K562 (cell line): ENCODE measurements at regions not wholly inside any gene's neighbourhood (a gene's known extent, or its start where the extent isn't known, plus 50 kb on each side); places are given as distances from the start of the nearest gene placed in this dataset.

Source experiments
- BCOR ChIP-seq: fragments of 450-650 bp; IDR thresholded peaks from 2 replicates; pipeline ENCODE4 v1.6.1; 2016
- ZNF586 ChIP-seq: fragments of 450-650 bp; formaldehyde crosslinking; conservative IDR thresholded peaks from 2 replicates; pipeline ENCODE4 v1.4.0; 2020; ENCODE audit warnings: mild to moderate bottlenecking, moderate library complexity
- ZNF785 ChIP-seq: fragments of 250-450 bp; sonication (Bioruptor Pico); IDR thresholded peaks from 2 replicates; pipeline ENCODE4 v1.4.0; 2020; ENCODE audit warnings: mild to moderate bottlenecking
- TF ChIP-seq, protein P1 (sequence below): fragments of 200-600 bp; sonication (generic); IDR thresholded peaks from one replicate; pipeline ENCODE4 v1.6.1; 2012; ENCODE audit warnings: mild to moderate bottlenecking, low read depth, low read length, inconsistent platforms

DNA sequence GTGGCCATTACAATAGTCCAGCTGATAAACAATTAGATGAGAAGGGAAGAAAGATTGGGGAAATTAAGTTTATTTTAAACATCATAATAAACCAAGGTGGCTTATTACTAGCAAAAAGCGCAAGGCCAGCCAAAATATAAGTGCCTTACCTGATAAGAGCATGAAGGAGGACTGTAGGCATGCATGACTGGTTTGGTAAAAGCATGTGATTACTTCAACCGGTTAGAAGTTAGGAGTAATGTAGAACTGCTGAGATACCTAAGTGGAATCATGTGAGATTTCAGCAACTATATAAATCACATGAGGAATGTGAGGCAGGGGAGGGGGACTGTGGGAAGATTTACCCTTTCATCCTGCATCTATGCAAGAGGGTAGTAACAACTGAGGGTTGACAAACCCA is 59.7 kb upstream of the CCDC196 start (continued):
- TF ChIP-seq, protein P1, sequence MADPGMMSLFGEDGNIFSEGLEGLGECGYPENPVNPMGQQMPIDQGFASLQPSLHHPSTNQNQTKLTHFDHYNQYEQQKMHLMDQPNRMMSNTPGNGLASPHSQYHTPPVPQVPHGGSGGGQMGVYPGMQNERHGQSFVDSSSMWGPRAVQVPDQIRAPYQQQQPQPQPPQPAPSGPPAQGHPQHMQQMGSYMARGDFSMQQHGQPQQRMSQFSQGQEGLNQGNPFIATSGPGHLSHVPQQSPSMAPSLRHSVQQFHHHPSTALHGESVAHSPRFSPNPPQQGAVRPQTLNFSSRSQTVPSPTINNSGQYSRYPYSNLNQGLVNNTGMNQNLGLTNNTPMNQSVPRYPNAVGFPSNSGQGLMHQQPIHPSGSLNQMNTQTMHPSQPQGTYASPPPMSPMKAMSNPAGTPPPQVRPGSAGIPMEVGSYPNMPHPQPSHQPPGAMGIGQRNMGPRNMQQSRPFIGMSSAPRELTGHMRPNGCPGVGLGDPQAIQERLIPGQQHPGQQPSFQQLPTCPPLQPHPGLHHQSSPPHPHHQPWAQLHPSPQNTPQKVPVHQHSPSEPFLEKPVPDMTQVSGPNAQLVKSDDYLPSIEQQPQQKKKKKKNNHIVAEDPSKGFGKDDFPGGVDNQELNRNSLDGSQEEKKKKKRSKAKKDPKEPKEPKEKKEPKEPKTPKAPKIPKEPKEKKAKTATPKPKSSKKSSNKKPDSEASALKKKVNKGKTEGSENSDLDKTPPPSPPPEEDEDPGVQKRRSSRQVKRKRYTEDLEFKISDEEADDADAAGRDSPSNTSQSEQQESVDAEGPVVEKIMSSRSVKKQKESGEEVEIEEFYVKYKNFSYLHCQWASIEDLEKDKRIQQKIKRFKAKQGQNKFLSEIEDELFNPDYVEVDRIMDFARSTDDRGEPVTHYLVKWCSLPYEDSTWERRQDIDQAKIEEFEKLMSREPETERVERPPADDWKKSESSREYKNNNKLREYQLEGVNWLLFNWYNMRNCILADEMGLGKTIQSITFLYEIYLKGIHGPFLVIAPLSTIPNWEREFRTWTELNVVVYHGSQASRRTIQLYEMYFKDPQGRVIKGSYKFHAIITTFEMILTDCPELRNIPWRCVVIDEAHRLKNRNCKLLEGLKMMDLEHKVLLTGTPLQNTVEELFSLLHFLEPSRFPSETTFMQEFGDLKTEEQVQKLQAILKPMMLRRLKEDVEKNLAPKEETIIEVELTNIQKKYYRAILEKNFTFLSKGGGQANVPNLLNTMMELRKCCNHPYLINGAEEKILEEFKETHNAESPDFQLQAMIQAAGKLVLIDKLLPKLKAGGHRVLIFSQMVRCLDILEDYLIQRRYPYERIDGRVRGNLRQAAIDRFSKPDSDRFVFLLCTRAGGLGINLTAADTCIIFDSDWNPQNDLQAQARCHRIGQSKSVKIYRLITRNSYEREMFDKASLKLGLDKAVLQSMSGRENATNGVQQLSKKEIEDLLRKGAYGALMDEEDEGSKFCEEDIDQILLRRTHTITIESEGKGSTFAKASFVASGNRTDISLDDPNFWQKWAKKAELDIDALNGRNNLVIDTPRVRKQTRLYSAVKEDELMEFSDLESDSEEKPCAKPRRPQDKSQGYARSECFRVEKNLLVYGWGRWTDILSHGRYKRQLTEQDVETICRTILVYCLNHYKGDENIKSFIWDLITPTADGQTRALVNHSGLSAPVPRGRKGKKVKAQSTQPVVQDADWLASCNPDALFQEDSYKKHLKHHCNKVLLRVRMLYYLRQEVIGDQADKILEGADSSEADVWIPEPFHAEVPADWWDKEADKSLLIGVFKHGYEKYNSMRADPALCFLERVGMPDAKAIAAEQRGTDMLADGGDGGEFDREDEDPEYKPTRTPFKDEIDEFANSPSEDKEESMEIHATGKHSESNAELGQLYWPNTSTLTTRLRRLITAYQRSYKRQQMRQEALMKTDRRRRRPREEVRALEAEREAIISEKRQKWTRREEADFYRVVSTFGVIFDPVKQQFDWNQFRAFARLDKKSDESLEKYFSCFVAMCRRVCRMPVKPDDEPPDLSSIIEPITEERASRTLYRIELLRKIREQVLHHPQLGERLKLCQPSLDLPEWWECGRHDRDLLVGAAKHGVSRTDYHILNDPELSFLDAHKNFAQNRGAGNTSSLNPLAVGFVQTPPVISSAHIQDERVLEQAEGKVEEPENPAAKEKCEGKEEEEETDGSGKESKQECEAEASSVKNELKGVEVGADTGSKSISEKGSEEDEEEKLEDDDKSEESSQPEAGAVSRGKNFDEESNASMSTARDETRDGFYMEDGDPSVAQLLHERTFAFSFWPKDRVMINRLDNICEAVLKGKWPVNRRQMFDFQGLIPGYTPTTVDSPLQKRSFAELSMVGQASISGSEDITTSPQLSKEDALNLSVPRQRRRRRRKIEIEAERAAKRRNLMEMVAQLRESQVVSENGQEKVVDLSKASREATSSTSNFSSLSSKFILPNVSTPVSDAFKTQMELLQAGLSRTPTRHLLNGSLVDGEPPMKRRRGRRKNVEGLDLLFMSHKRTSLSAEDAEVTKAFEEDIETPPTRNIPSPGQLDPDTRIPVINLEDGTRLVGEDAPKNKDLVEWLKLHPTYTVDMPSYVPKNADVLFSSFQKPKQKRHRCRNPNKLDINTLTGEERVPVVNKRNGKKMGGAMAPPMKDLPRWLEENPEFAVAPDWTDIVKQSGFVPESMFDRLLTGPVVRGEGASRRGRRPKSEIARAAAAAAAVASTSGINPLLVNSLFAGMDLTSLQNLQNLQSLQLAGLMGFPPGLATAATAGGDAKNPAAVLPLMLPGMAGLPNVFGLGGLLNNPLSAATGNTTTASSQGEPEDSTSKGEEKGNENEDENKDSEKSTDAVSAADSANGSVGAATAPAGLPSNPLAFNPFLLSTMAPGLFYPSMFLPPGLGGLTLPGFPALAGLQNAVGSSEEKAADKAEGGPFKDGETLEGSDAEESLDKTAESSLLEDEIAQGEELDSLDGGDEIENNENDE: no peak
- TF ChIP-seq ZNF586 (CRISPR knock-in tag) (no peak), BCOR (no peak), ZNF785 (CRISPR knock-in tag) (no peak)
